IMR-90 (cell line): ENCODE measurements at regions not wholly inside any gene's neighbourhood (a gene's known extent, or its start where the extent isn't known, plus 50 kb on each side); places are given as distances from the start of the nearest gene placed in this dataset.

Source experiments
- ATAC-seq: fragments of 200-7000 bp; cut with Tn5 transposase; 2 replicates; pipeline ENCODE4 v1.9.1; 2020; ENCODE audit warnings: low read depth, mild to moderate bottlenecking, moderate library complexity
- BruUV-seq: library from RNA; stranded (reverse); fragments of 400-500 nt; replicated peaks from 2 replicates; lab custom pipeline; 2021; lab: Mats Ljungman, UMichigan
- CTCF ChIA-PET: fragments of 300-600 bp; formaldehyde crosslinking; extraction: SDS; loops from one replicate; lab custom pipeline; 2021; ENCODE audit warnings: antibody characterized with exemption; lab: Yijun Ruan, JAX
- POLR2A ChIA-PET: fragments of 300-600 bp; sonication (Branson Sonifier 250); formaldehyde crosslinking; loops from one replicate; lab custom pipeline; 2022; ENCODE audit warnings: antibody characterized with exemption; ENCODE audit not compliant: unreplicated experiment; lab: Charles Lee
- DNase-seq: peaks from one replicate; pipeline ENCODE4 v3.0.0; 2013
- H2AFZ ChIP-seq: replicated peaks from 2 replicates; pipeline ENCODE3; 2013; ENCODE audit warnings: low read length, mild to moderate bottlenecking; ENCODE audit not compliant: poor library complexity
- H2AK5ac ChIP-seq: 2 replicates; pipeline ENCODE4 v1.6.1; 2013; ENCODE audit warnings: low read depth, low read length, inconsistent platforms
- H2AK9ac ChIP-seq: replicated peaks from 2 replicates; pipeline ENCODE3; 2013; ENCODE audit warnings: mild to moderate bottlenecking, low read depth, low read length, moderate library complexity; ENCODE audit not compliant: poor library complexity
- H2BK120ac ChIP-seq: 2 replicates; pipeline ENCODE4 v1.6.1; 2013; ENCODE audit warnings: low read depth, low read length, inconsistent platforms
- H2BK15ac ChIP-seq: 3 replicates; pipeline ENCODE4 v1.6.1; 2013; ENCODE audit warnings: low read depth, low read length, inconsistent platforms
- H2BK20ac ChIP-seq: 2 replicates; pipeline ENCODE4 v1.6.1; 2013; ENCODE audit warnings: low read depth, mild to moderate bottlenecking, inconsistent platforms, low read length, moderate library complexity
- H2BK5ac ChIP-seq: 2 replicates; pipeline ENCODE4 v1.6.1; 2013; ENCODE audit warnings: mild to moderate bottlenecking, low read depth, low read length, inconsistent platforms; ENCODE audit not compliant: poor library complexity, severe bottlenecking
- H3K14ac ChIP-seq: replicated peaks from 2 replicates; pipeline ENCODE4 v1.6.1; 2013; ENCODE audit warnings: low read depth, low read length, inconsistent platforms
- H3K18ac ChIP-seq: 2 replicates; pipeline ENCODE4 v1.6.1; 2013; ENCODE audit warnings: low read depth, low read length, control low read depth
- H3K23ac ChIP-seq: 2 replicates; pipeline ENCODE4 v1.6.1; 2013; ENCODE audit warnings: low read depth, low read length, inconsistent platforms
- H3K27ac ChIP-seq: 2 replicates; pipeline ENCODE4 v1.5.1; 2013; ENCODE audit warnings: mild to moderate bottlenecking, control low read depth, low read length; ENCODE audit not compliant: insufficient read depth
- H3K27me3 ChIP-seq: 2 replicates; pipeline ENCODE4 v1.6.1; 2013; ENCODE audit warnings: low read length; ENCODE audit not compliant: control insufficient read depth, insufficient read depth
- H3K36me3 ChIP-seq: 2 replicates; pipeline ENCODE4 v1.6.1; 2013; ENCODE audit warnings: low read length, mixed read lengths; ENCODE audit not compliant: control insufficient read depth, insufficient read depth
- H3K4ac ChIP-seq: 2 replicates; pipeline ENCODE4 v1.6.1; 2013; ENCODE audit warnings: low read depth, low read length, inconsistent platforms
- H3K4me1 ChIP-seq: 2 replicates; pipeline ENCODE4 v1.6.1; 2013; ENCODE audit warnings: low read length, mixed read lengths; ENCODE audit not compliant: control insufficient read depth, insufficient read depth
- H3K4me2 ChIP-seq: 2 replicates; pipeline ENCODE4 v1.6.1; 2013; ENCODE audit warnings: low read depth, mild to moderate bottlenecking, control low read depth, low read length, moderate library complexity
- H3K4me3 ChIP-seq: 2 replicates; pipeline ENCODE4 v1.5.1; 2013; ENCODE audit warnings: low read depth, mild to moderate bottlenecking, control low read depth, low read length, moderate library complexity; ENCODE audit not compliant: insufficient read depth
- H3K56ac ChIP-seq: 2 replicates; pipeline ENCODE4 v1.6.1; 2013; ENCODE audit warnings: low read length, inconsistent platforms; ENCODE audit not compliant: insufficient read depth; ENCODE audit errors: extremely low read depth
- H3K79me1 ChIP-seq, 2 experiments: 2 replicates each; pipeline ENCODE4 v1.6.1; 2013; ENCODE audit warnings: low read length in 2 of 2, inconsistent platforms in 1 of 2, low read depth in 1 of 2
- H3K9ac ChIP-seq: 2 replicates; pipeline ENCODE4 v1.6.1; 2013; ENCODE audit warnings: low read depth, low read length, control low read depth
- H3K9me1 ChIP-seq: 2 replicates; pipeline ENCODE4 v1.6.1; 2013; ENCODE audit warnings: low read length, inconsistent platforms; ENCODE audit not compliant: insufficient read depth
- H3K9me3 ChIP-seq: 2 replicates; pipeline ENCODE4 v1.6.1; 2013; ENCODE audit warnings: low read length; ENCODE audit not compliant: control insufficient read depth, insufficient read depth
- H4K20me1 ChIP-seq: 2 replicates; pipeline ENCODE4 v1.6.1; 2013; ENCODE audit warnings: low read length, inconsistent platforms; ENCODE audit not compliant: insufficient read depth
- H4K5ac ChIP-seq: 2 replicates; pipeline ENCODE4 v1.6.1; 2013; ENCODE audit warnings: mild to moderate bottlenecking, low read depth, low read length, control low read depth
- H4K8ac ChIP-seq, 2 experiments: 2 replicates each; pipeline ENCODE4 v1.6.1; 2013; ENCODE audit warnings: low read depth in 2 of 2, low read length in 2 of 2, control low read depth in 1 of 2, inconsistent platforms in 1 of 2
- H4K91ac ChIP-seq: 2 replicates; pipeline ENCODE4 v1.6.1; 2013; ENCODE audit warnings: low read depth, low read length, inconsistent platforms; ENCODE audit not compliant: insufficient read depth
- BHLHE40 ChIP-seq: fragments of 150-350 bp; IDR thresholded peaks from 2 replicates; pipeline ENCODE4 v1.6.1; 2016; ENCODE audit warnings: mild to moderate bottlenecking, low read depth, low read length
- CEBPB ChIP-seq: IDR thresholded peaks from 2 replicates; pipeline ENCODE4 v1.6.1; 2012; ENCODE audit warnings: low read depth, low read length, improper control_type of control experiment
- CHD1 ChIP-seq: IDR thresholded peaks from 2 replicates; pipeline ENCODE4 v1.6.1; 2012; ENCODE audit warnings: low read depth, low read length, improper control_type of control experiment
- FOS ChIP-seq: fragments of 150-350 bp; IDR thresholded peaks from 2 replicates; pipeline ENCODE4 v1.6.1; 2016; ENCODE audit warnings: low read depth, low read length
- MAFK ChIP-seq: IDR thresholded peaks from 2 replicates; pipeline ENCODE4 v1.6.1; 2012; ENCODE audit warnings: low read depth, low read length, improper control_type of control experiment
- MAZ ChIP-seq: IDR thresholded peaks from 2 replicates; pipeline ENCODE4 v1.6.1; 2012; ENCODE audit warnings: low read depth, mild to moderate bottlenecking, low read length, improper control_type of control experiment, moderate library complexity, borderline replicate concordance
- MXI1 ChIP-seq: IDR thresholded peaks from 2 replicates; pipeline ENCODE4 v1.6.1; 2012; ENCODE audit warnings: low read depth, mild to moderate bottlenecking, low read length, moderate library complexity, borderline replicate concordance
- NFE2L2 ChIP-seq: fragments of 150-350 bp; IDR thresholded peaks from 2 replicates; pipeline ENCODE4 v1.6.1; 2016; ENCODE audit warnings: low read depth, mild to moderate bottlenecking, low read length
- POLR2A ChIP-seq: IDR thresholded peaks from 2 replicates; pipeline ENCODE4 v1.6.1; 2012; ENCODE audit warnings: mild to moderate bottlenecking, low read depth, low read length
- RFX5 ChIP-seq: IDR thresholded peaks from 2 replicates; pipeline ENCODE4 v1.8.0; 2012; ENCODE audit warnings: low read depth, mild to moderate bottlenecking, low read length, moderate library complexity
- SMC3 ChIP-seq: fragments of 150-350 bp; IDR thresholded peaks from 2 replicates; pipeline ENCODE4 v1.6.1; 2016; ENCODE audit warnings: low read depth, mild to moderate bottlenecking, antibody characterized with exemption, low read length, moderate library complexity
- WGBS, 2 experiments: methylation state at CpG; one replicate each; pipeline versions ENCODE4 v1.1.5 to v1.1.7; 2013; ENCODE audit warnings: missing lambda C conversion rate in 2 of 2; ENCODE audit not compliant: insufficient read length in 1 of 2; ENCODE audit errors: extremely low coverage in 2 of 2; 5-methylcytosine and 5-hydroxymethylcytosine counted together
- dilution Hi-C: fragments of 300-500 bp; cut with HindIII; formaldehyde crosslinking; loops from one replicate; pipeline ENCODE4 v1.14.3; 2018; ENCODE audit warnings: low sequenced_read_pairs; ENCODE audit not compliant: unreplicated experiment
- in situ Hi-C: fragments of 300-500 bp; cut with MboI; formaldehyde crosslinking; loops from 3 replicates; pipeline ENCODE4 v1.14.3; 2019; ENCODE audit warnings: low sequenced_read_pairs, inconsistent platforms, mixed read lengths
- intact Hi-C: fragments of 100-400 bp; cut with micrococcal nuclease; formaldehyde crosslinking; loops from 2 replicates; pipeline ENCODE4 v1.10.0; 2022
- TF ChIP-seq, protein P1 (sequence below): conservative IDR thresholded peaks from 2 replicates; pipeline ENCODE4 v1.5.1; 2012; ENCODE audit warnings: mild to moderate bottlenecking, low read depth, low read length, improper control_type of control experiment
- TF ChIP-seq, protein P2 (sequence below): fragments of 150-350 bp; IDR thresholded peaks from 2 replicates; pipeline ENCODE4 v1.6.1; 2017; ENCODE audit warnings: mild to moderate bottlenecking, antibody characterized with exemption, low read length, low read depth

GRCh38 chr11:114832532-114833125 lies 154.3 kb downstream of the NXPE2 start:
- H2AFZ ChIP-seq: no peak overlapping the region
- no peaks in the 10 kb centered on the region for H3K27me3 ChIP-seq
- no peak overlapping the region for H3K9ac ChIP-seq
- no peak overlapping the region for H4K8ac ChIP-seq
- no peaks in the 10 kb centered on the region for H3K9me1 ChIP-seq
- TF ChIP-seq MXI1 (no peak), NFE2L2 (no peak), RFX5 (no peak), CHD1 (no peak), MAZ (no peak), CEBPB (no peak), SMC3 (no peak), MAFK (no peak), BHLHE40 (no peak), POLR2A (no peak), FOS (no peak)
- TF ChIP-seq, protein P1, sequence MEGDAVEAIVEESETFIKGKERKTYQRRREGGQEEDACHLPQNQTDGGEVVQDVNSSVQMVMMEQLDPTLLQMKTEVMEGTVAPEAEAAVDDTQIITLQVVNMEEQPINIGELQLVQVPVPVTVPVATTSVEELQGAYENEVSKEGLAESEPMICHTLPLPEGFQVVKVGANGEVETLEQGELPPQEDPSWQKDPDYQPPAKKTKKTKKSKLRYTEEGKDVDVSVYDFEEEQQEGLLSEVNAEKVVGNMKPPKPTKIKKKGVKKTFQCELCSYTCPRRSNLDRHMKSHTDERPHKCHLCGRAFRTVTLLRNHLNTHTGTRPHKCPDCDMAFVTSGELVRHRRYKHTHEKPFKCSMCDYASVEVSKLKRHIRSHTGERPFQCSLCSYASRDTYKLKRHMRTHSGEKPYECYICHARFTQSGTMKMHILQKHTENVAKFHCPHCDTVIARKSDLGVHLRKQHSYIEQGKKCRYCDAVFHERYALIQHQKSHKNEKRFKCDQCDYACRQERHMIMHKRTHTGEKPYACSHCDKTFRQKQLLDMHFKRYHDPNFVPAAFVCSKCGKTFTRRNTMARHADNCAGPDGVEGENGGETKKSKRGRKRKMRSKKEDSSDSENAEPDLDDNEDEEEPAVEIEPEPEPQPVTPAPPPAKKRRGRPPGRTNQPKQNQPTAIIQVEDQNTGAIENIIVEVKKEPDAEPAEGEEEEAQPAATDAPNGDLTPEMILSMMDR: no peak
- TF ChIP-seq, protein P2, sequence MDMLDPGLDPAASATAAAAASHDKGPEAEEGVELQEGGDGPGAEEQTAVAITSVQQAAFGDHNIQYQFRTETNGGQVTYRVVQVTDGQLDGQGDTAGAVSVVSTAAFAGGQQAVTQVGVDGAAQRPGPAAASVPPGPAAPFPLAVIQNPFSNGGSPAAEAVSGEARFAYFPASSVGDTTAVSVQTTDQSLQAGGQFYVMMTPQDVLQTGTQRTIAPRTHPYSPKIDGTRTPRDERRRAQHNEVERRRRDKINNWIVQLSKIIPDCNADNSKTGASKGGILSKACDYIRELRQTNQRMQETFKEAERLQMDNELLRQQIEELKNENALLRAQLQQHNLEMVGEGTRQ: no peak
- no peaks in the 10 kb centered on the region for H3K79me1 ChIP-seq
- no peak overlapping the region for H2AK9ac ChIP-seq
- H4K20me1 ChIP-seq: no peaks in the 10 kb centered on the region
- H3K56ac ChIP-seq: no peak overlapping the region
- dilution Hi-C loops: no loop called here
- no peak overlapping the region for H2BK15ac ChIP-seq
- ATAC-seq: no peak
- no peak for DNase-seq
- no peak overlapping the region for H4K91ac ChIP-seq
- H3K4ac ChIP-seq: no peak overlapping the region
- no peaks in the 10 kb centered on the region for H3K36me3 ChIP-seq
- no peak overlapping the region for H3K4me2 ChIP-seq
- H2BK120ac ChIP-seq: no peak overlapping the region
- no peak overlapping the region for H3K23ac ChIP-seq
- no peak overlapping the region for H3K14ac ChIP-seq
- no peak overlapping the region for H3K4me3 ChIP-seq
- ChIA-PET CTCF (interaction anchor here (1.1 kb wide), 1 partner anchor 672 kb away, joined by 3 read pairs; the partner anchor contains the start of gene CADM1), POLR2A (no interaction called here)
- no CpG with 5 or more reads among the region's 6 CpGs for WGBS, 2 experiments
- intact Hi-C loops: no loop called here
- no peaks in the 10 kb centered on the region for H3K9me3 ChIP-seq
- no peak overlapping the region for H2AK5ac ChIP-seq
- no peak overlapping the region for H2BK20ac ChIP-seq
- in situ Hi-C loops: no loop called here
- no peak overlapping the region for H2BK5ac ChIP-seq
- no peak overlapping the region for H3K18ac ChIP-seq
- BruUV-seq: no TSS peak
- no peaks in the 10 kb centered on the region for H3K4me1 ChIP-seq
- no peak overlapping the region for H4K5ac ChIP-seq
- no peak overlapping the region for H3K27ac ChIP-seq
